LHCN-M2 (cell line): ENCODE measurements at regions not wholly inside any gene's neighbourhood (a gene's known extent, or its start where the extent isn't known, plus 50 kb on each side); places are given as distances from the start of the nearest gene placed in this dataset.
"Not testable (repeated sequence)": the region's sequence is repeated elsewhere in the genome, so short reads cannot be mapped to it uniquely, and the experiment has no call there.

ENCODE experiments used
- DNase-seq: peaks from one replicate; pipeline ENCODE4 v3.0.0-alpha.2; 2012; ENCODE audit warnings: low read depth

DNA sequence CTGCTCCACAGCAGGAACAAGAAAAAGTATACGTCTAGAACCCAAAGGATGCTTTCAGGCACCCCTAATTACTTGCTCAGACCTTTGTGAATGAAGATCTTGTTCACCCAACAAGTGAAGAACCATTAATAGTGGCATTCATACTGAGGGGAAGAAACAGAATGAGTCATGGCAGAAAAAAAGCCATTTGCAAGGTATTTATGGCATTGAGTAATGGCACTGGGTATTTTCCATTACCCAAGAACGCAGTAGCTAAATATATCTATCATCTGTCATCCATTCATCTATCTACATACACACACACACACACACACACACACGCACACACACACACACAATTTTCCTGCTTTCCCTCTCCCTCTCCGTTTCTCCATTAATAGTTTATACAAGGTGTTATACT, 56.4 kb upstream of the XIRP2 start:
- DNase-seq, result no peak

DNA sequence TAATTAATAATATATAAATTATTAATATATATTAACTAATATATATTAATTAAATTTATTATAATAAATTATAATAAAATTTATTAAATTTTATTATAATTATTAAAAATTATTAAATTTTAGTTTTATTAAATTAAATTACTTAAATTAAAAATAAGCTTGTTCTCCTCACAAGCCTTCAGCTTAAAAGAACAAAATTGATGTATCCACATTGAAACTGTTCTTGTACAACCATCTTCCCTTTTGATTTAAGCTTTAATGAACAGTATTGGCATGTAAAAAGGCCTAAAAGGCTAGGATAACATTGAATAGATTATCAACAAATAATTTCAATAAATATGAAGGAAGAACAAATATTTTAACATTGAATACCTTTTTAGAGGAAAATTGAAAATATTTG, 62.4 kb upstream of the XIRP2 start:
- DNase-seq, result no peak

DNA sequence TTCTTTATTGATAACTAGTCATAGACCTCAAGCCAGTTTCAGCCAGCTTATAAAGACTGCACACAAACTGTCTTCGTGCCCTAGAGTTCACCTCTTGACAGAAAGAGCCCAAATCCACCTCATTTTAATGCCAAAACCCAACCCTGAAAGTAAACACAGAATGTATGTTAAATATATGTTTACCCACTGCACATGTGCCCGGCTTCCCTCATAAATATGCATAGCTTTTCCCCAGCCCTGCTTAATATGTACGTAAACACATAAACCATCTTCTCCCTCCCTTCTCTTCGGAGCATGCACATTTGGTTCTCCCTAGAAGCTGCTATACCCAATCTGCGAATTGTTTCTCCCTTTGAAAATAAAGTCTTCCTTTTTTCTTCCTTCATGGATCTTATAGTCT, 73.9 kb upstream of the XIRP2 start:
- no peak for DNase-seq

DNA sequence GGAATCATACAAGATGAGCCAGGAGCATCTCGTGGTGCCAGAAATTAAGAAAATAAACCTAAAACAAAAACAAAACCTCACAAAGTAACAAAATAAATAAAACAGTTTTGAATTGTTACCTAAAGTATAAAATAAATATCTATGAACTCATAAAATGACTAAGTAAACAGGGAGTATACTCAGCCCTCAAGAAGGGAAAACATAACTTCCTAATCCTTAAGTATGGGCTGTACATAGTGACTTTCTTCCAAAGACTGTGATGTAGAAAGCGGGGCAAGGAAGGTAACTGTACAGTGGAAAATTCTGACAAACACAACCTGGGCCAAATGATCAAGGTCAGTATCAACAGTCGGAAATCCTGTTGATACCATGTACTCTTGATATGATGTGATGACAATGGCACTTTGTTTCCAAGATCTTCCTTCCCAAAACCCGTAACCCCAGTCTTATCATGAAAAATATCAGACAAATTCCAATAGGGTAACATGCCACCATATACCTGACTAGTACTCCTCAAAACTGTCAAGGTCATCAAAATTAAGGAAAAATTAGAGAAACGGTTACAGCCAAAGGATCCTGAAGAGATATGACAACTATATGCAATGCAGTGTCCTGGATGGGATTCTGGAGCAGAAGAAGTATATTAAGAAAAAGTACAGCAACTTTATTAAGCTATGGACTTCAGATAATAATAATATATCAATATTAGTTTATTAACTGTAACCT, 76.0 kb upstream of the XIRP2 start:
- DNase-seq, result no peak

DNA sequence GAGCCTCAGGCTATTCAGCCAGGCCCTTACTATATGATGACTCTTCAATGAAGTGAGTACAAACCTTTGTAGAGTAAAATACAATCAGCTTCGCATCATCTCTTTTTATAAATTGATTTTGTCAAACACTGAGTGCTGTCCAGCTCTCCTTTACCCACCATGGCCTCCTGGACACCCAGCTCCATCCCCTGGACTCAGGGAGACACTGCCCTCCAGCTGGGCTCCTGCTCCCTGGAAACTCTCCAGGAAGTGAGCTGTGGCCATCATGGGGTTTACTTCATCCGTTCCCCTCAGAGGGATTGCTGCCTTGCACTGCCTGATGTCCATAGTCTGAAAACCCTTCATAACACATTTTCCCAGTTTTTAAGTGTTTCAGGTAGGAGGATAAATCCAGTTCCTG, 82.5 kb upstream of the XIRP2 start:
- DNase-seq, result no peak

DNA sequence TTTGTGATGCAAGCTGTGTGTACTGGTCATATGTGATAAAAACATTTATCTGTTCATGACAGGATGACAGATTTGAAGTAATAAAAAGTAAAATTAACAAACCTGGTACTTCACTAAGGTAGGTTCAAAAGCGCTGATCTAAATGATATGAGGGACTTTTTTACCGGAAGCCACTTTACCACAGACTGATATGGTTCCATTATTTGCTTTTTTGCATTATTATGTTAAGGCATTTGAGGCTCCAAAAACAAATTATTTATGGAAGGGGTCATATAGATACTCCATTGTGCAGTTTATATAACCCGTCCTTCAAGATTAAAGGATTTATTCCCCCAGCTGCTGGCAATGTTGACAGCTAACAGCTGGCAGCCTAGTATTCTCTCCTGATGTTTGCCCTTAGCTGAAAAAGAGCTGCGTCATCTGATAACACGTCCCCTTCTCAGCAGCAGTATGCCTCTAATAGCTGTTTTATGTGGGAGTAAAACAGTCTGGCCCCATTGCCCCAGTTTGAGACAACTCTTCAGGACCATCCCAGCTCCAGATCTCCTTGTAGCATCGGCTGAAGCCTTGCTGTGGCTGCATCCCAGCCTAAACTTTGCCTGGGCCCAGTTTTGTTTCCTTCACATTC, 84.8 kb upstream of the XIRP2 start:
- no peak for DNase-seq

DNA sequence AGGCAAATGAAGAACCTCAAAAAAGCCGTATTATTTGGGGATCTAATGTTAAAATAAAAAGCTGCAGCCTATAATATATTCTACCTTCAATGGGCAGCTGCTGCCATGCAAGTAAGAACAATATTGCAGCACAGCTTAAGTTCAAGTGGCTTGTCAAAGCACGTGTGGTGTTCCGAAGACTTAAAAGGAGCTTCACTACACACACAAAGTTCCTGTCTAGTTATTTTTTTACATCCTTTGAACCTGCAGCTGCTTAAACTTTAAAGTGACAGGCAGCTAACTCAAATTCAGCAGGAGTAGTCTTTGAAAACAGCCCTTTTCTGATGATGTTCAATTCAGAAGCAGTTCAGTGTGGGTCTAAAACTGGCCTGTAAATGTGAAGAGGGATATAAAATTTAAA, 85.8 kb upstream of the XIRP2 start:
- no peak for DNase-seq

DNA sequence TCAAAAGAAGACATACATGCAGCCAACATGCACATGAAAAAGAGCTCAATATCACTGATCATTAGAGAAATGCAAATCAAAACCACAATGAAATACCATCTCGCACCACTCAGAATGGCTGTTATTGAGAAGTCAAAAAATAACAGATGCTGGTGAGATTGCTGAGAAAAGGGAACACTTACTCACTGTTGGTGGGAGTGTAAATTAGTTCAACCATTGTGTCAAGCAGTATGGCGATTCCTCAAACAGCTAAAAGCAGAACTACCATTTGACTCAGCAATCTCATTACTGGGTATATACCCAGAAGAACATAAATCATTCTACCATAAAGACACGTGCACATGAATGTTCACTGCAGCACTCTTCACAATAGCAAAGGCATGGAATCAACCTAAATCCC, 95.5 kb upstream of the XIRP2 start:
- no peak for DNase-seq

DNA sequence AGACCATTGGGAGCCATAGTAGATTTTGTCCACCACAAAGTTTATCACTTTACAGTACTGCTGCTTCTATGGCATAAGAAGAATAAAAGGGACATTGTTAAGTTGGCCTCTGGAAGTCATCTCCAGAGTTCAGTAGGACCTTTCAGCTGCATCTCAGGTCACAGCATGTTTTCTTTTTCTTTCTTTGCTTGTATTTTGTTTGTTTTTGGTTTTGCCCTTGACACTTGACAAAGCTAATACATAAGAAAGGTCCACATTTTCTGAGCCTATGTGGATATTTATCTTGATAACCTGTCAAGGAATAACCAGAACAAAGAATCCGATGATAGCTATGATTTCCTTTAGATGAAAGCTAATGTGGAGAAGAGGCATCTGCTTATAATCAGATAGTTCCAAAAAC, 101.6 kb upstream of the XIRP2 start:
- DNase-seq, result no peak

DNA sequence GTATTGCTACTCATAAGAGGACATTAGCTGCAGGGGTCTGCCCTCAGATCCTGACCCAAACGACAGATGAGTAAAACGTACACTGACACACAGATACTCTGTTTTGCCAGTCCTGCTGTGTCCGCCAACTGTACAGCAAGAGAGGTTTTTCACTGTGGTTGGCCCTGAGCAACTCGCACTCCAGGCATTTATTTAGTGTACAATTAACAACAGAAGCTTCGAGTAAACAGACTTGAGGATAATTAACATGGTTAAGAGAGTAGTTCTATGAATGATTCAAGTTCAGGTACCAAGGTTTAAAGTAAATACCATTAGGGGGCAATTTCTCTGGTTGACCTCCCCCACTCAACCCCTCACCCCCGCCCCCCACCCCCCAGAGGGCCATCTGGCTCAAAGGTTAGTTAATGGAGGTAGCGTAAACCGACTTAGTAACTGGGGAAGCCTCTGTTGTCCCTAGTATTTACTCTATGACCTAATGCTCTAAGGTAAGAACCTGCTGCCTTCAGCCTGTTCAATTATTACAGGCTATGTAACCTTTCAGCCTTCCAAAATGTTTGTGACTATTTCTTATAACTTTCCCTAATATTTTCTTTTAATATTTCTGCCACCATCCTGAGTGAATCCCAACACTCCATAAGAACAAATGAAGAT, 103.9 kb upstream of the XIRP2 start:
- DNase-seq, result no peak

DNA sequence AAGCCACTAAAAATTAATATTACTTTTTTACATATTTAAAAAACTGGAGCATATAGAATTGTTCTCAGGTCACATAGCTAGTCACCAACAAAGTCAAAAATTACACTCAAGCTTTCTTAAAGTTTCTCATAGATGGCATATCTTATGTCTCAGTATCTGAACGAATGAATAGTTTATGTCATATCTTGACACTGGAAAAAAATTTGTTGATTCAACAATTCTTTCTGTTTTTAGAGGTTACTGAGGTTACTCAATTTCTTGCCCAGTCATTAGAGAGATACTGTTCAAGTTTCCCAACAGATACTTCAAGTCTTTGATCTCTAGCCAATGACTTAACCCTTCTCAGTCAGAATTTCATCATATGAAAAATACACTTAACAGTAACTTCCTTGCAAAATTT, 113.1 kb upstream of the XIRP2 start:
- DNase-seq, result no peak

DNA sequence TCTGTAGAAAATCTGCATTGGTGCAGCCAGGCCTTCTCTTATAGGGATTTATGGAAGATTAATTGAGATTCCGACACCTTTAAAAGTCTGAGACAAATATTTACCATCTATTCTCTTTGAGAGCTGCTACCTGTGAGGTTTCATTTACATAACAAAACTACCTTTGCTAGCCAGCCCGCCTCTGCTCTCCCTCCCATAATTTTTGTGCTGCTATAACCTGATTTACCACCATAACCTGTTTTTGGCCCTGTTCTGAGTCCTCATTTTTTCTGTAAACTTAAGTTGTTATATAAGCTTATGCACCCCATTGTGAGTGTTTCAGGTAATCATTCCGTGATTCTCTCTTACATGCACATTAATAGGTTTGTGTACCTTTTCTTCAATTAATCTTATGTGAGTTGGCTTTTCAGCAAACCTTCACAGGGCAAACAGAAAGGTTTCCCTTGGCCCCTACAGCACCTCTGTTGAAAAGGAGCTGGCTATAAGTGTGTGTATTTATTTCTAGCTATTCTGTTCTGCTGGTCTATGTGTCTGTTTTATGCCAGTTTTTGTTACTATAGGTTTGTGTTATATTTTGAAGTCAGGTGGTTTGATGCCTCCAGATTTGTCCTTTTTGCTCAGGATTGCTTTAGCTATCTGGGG, 114.9 kb upstream of the XIRP2 start:
- DNase-seq, result no peak

DNA sequence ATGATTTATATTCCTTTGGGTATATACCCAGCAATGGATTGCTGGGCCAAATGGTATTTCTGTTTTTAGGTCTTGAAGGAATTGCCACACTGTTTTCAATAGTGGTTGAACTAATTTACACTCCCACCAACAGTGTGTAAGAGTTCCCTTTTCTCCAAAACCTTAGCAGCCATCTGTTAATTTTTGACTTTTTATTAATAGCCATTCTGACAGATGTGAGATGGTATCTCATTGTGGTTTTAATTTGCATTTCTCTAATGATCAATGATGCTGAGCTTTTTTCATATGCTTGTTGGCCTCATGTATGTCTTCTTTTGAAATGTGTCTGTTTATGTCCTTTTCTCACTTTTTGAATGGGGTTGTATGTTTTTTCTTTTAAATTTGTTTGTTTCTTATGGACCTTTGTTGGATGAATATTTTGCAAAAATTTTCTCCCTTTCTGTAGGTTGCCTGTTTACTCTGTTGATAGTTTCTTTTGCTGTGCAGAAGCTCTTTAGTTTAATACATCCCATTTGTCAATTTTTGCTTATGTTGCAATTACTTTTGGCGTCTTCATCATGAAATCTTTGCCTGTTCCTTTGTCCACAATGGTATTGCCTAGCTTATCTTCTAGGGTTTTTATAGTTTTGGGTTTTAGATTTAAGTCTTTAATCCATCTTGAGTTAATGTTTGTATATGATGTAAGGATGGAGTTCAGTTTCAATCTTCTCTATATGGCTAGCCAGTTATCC, 119.7 kb upstream of the XIRP2 start:
- no peak for DNase-seq

DNA sequence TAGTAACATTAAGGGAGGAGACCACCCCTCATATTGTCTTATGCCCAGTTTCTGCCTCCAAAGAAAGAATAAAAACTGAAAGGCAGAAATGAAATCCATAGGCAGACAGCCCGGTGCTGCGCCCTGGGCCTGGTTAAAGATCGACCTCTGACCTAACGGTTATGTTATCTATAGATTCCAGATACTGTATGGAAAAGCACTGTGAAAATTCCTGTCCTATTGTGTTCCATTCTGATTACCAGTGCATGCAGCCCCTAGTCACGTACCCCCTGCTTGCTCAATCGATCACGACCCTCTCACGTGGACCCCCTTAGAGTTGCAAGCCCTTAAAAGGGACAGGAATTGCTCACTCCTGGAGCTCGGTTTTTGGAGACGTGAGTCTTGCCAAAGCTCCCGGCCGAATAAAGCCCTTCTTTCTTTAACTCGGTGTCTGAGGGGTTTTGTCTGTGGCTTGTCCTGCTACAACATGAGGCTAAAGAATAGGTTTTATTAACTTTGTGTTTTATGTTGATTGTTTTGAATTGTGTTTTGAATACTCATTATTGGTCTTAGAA, 121.4 kb upstream of the XIRP2 start:
- not testable (repeated sequence) for DNase-seq

DNA sequence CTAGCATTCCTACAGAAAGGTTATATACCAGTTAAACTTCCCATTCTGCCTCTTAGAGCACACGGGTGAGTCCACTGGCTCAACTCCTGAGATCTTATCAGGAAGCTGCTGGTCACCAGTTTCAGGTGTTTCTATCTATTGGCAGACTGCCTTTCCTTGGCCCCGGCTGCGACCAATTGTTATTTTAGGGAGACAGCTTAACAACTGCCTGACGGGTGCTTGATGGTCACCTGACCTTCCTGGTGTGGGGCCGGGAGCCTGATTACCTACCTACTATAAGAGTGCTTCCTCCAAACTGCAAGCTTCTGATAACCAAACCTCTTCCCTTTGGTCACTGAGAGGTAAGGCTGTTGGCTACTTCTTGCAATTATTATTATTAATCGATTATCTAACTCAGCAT, 122.1 kb upstream of the XIRP2 start:
- DNase-seq, result no peak

DNA sequence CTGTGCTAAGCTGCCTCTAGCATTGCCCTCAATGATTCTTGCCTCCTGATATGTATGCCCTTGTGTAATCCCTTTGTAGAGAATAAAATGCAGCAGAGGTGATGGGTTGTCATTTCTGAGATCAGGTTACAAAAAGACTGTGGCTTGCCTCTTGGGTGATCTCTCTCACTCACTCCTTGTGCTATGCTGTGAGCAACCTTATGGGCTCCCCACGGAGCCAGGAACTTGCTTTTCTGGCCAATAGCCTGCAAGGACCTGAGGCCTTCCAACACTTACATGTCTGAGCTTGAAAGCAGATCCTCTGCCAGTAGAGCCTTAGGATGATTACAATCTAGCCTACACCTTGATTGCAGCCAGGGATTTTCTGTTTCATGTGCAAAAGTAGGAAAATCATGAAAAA, 123.1 kb upstream of the XIRP2 start:
- no peak for DNase-seq

DNA sequence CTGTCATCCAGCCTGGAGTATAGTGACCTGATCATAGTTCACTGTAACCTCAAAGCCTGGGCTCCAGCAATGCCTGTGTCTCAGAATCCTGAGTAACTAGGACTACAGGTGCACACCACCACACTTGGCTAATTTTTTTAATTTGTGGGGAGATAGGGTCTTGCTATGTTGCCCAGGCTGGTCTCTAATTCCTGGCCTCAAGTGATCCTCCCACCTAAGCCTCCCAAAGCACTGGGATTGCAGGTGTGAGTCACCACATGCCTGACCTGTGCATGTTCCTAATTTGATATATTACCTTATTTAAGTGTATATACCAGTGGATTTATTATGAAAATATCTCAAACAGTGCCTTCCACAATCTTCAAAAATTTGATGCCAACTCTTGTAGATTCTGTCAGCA, 123.6 kb upstream of the XIRP2 start:
- no peak for DNase-seq

DNA sequence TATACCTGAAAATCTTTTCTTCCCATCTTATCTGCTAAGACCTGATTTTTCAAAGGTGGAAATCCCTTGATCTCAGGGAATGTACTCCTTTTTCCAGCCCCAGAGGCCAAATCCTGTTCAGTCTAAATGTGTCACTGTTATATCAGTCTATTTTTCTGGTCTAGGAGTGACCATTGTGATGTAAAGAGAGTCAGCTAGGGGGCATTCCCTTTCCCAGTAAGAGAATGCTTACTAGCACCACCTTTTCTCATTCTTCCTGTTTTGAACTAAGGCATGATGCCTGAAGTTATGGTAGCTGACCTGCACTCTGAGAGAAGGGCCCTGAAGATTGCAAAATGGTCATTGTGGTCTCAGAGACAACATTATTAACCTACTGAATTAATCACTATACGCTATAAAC, 124.1 kb upstream of the XIRP2 start:
- DNase-seq, result no peak

DNA sequence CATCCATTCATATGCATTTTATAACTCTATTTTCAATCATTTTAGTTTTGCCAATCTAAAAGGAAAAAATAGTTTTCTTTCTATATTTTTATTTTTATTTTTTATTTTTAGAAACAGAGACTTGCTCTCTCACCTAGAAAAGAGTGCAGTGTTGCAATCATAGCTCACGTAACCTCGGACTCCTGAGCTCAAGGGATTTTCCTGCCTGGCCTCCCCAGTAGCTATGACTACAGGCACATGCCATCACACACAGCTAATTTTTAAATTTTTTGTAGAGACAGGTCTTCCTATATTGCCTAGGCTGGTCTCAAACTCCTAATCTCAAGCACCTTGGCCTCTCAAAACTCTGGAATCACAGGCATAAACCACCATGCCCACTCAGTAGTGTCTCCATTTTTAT, 125.5 kb upstream of the XIRP2 start:
- no peak for DNase-seq

DNA sequence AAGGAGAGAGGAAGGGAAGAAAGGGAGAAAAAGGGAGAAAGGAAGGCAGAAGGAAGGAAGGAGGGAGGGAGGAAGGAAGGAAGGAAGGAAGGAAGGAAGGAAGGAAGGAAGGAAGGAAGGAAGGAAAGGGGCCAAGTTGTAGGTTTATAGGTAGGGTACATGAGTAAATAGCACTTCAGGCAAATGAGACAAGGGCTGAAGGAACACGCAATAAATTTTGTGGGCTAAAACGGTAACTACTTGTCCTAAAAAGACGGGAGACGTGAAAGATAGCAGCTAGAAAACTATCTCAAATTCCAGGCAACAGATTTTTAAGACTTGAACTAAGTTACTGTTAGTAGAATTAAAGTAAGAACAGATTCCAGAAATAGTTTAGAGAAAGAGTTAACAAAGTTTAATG, 129.3 kb upstream of the XIRP2 start:
- DNase-seq, result no peak

DNA sequence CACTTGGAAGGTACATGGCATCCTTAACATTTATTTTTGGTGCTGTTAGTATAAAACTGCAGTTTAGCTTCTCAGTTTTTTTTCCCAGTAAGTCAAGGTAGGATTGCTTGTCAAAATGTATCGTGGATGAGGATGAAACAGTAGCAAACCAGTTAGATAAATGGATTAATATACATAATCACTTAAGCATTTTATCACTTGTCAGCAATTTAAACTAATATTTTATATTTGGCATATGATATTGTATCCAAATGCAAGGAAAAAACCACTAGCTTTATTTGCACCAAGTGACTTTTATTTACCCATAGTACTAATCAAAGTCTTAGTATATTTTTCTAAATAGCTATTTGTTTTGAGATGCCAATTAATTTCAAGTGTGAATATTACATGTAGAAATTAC, 137.7 kb upstream of the XIRP2 start:
- DNase-seq, result no peak

DNA sequence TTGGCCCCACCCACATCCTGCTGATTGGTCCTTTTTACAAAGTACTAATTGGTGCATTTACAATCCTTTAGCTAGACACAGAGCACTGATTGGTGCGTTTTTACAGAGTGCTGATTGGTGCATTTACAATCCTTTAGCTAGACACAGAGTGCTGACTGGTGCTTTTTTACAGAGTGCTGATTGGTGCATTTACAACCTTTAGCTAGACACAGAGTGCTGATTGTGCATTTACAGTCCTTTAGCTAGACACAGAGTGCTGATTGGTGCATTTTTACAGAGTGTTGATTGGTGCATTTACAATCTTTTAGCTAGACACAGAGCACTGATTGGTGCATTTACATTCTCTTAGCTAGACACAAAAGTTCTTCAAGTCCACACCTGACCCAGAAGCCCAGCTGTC, 144.2 kb upstream of the XIRP2 start:
- not testable (repeated sequence) for DNase-seq
